HG03175 (cell line): ENCODE measurements at regions not wholly inside any gene's neighbourhood (a gene's known extent, or its start where the extent isn't known, plus 50 kb on each side); places are given as distances from the start of the nearest gene placed in this dataset.
"Not testable (repeated sequence)": the region's sequence is repeated elsewhere in the genome, so short reads cannot be mapped to it uniquely, and the experiment has no call there.

Source experiments
- ATAC-seq: cut with Tn5 transposase; IDR thresholded peaks from one replicate; pipeline ENCODE4 v1.9.1; 2021; ENCODE audit warnings: mild to moderate bottlenecking, moderate library complexity; ENCODE audit not compliant: unreplicated experiment

GRCh38 chr12:90515199-90516175 lies 439.5 kb downstream of the CCER1 start:
- peak; percentile 97 for ATAC-seq

- ATAC-seq, result no peak
Measured at GRCh38 chr12:90514325-90514724, 440.7 kb downstream of the CCER1 start.

GRCh38 chr12:90512518-90512917 lies 442.5 kb downstream of the CCER1 start:
- ATAC-seq, result no peak

GRCh38 chr12:90510948-90511347 lies 444.0 kb downstream of the CCER1 start:
- no peak for ATAC-seq

GRCh38 chr12:90504806-90505205 lies 450.2 kb downstream of the CCER1 start:
- no peak for ATAC-seq

GRCh38 chr12:90502070-90502469 lies 452.9 kb downstream of the CCER1 start:
- ATAC-seq, result no peak

- ATAC-seq, result no peak
Measured at GRCh38 chr12:90501412-90501811, 453.6 kb downstream of the CCER1 start.

GRCh38 chr12:90499795-90500194 lies 455.2 kb downstream of the CCER1 start:
- no peak for ATAC-seq

GRCh38 chr12:90497923-90498545 lies 456.9 kb downstream of the CCER1 start:
- no peak for ATAC-seq

GRCh38 chr12:90490355-90490754 lies 464.6 kb downstream of the CCER1 start:
- no peak for ATAC-seq

GRCh38 chr12:90489141-90489540 lies 465.8 kb downstream of the CCER1 start:
- ATAC-seq, result no peak

GRCh38 chr12:90485560-90485959 lies 469.4 kb downstream of the CCER1 start:
- ATAC-seq, result no peak

- ATAC-seq, result no peak
Measured at GRCh38 chr12:90484094-90484493, 470.9 kb downstream of the CCER1 start.

GRCh38 chr12:90481748-90482147 lies 473.2 kb downstream of the CCER1 start:
- ATAC-seq, result no peak

GRCh38 chr12:90479237-90479636 lies 475.7 kb downstream of the CCER1 start:
- ATAC-seq, result no peak

GRCh38 chr12:90473831-90474230 lies 481.1 kb downstream of the CCER1 start:
- ATAC-seq, result no peak

- no peak for ATAC-seq
Measured at GRCh38 chr12:90460681-90461080, 494.3 kb downstream of the CCER1 start.

- ATAC-seq, result no peak
Measured at GRCh38 chr12:90456248-90456647, 498.7 kb downstream of the CCER1 start.

- ATAC-seq, result no peak
Measured at GRCh38 chr12:90455756-90456155, 499.2 kb downstream of the CCER1 start.

GRCh38 chr12:90449611-90450010 lies 505.4 kb downstream of the CCER1 start:
- ATAC-seq, result no peak

GRCh38 chr12:90443466-90443865 lies 511.5 kb downstream of the CCER1 start:
- ATAC-seq, result not testable (repeated sequence)

- ATAC-seq, result no peak
Measured at GRCh38 chr12:90441431-90441830, 513.5 kb downstream of the CCER1 start.
